ENCODE measurements at regions not wholly inside any gene's neighbourhood (a gene's known extent, or its start where the extent isn't known, plus 50 kb on each side); places are given as distances from the start of the nearest gene placed in this dataset.
"Not testable (repeated sequence)": the region's sequence is repeated elsewhere in the genome, so short reads cannot be mapped to it uniquely, and the experiment has no call there.

DNA sequence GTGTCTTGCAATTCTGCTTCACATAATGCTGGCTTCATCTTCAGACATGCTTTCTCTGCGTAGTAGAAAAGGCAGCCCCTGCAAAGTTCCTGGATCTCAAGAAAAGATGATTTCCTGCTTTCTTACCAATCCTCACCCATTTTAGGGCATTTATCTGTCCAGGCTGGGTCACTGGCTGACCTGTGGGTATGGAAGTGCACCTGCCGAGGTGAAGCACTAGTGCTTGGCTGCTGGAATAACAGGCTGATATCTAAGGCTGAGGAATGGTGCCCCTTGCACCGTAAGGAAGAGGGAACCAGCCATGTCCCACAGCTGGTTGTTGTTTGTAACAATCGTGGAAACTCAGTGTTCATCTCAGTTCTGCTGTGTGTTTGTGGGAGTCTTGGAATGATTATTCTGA, 138.0 kb upstream of the KLF6 start:
- no TSS peak for BruUV-seq (replicated peaks)
- TF ChIP-seq, protein P1, sequence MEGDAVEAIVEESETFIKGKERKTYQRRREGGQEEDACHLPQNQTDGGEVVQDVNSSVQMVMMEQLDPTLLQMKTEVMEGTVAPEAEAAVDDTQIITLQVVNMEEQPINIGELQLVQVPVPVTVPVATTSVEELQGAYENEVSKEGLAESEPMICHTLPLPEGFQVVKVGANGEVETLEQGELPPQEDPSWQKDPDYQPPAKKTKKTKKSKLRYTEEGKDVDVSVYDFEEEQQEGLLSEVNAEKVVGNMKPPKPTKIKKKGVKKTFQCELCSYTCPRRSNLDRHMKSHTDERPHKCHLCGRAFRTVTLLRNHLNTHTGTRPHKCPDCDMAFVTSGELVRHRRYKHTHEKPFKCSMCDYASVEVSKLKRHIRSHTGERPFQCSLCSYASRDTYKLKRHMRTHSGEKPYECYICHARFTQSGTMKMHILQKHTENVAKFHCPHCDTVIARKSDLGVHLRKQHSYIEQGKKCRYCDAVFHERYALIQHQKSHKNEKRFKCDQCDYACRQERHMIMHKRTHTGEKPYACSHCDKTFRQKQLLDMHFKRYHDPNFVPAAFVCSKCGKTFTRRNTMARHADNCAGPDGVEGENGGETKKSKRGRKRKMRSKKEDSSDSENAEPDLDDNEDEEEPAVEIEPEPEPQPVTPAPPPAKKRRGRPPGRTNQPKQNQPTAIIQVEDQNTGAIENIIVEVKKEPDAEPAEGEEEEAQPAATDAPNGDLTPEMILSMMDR (conservative IDR thresholded peaks at IDR 0.05) = no peak
- Histone ChIP-seq H2AFZ (no peak overlapping the region), H3K4me2 (no peak overlapping the region), H3K36me3 (ENCODE audit: low read depth) (no peaks in the 10 kb centered on the region), H3K27ac (no peak overlapping the region), H3K79me2 (ENCODE audit: low read depth) (no peaks in the 10 kb centered on the region), H4K20me1 (ENCODE audit: insufficient read depth) (no peaks in the 10 kb centered on the region), H3K9me2 (ENCODE audit: insufficient read depth) (no peaks in the 10 kb centered on the region), H3K4me1 (replicated peaks; ENCODE audit: insufficient read depth) (no peaks in the 10 kb centered on the region; the same call in 1 of the 2 replicates), H3K9me3 (ENCODE audit: insufficient read depth, low read depth) (peaks cover 4% of the 10 kb centered on the region; the same call in 1 of the 2 replicates), H3F3A (ENCODE audit: insufficient read depth, low read depth) (0 out of 2 replicates have a peak, but pooled peaks cover 6% of the 10 kb centered on the region), H3K27me3 (ENCODE audit: insufficient read depth, low read depth) (no peaks in the 10 kb centered on the region), H3K4me3 (no peak overlapping the region)
- DNase-seq = no peak
- ChIA-PET POLR2A (ENCODE audit: unreplicated experiment) (interaction anchor here (0.7 kb wide), 1 partner anchor 251 kb away, joined by 3 read pairs; no protein-coding TSS in a partner anchor), CTCF (no interaction called here)
- intact Hi-C loops (cut with micrococcal nuclease; ENCODE audit: unreplicated experiment) = no loop called here

DNA sequence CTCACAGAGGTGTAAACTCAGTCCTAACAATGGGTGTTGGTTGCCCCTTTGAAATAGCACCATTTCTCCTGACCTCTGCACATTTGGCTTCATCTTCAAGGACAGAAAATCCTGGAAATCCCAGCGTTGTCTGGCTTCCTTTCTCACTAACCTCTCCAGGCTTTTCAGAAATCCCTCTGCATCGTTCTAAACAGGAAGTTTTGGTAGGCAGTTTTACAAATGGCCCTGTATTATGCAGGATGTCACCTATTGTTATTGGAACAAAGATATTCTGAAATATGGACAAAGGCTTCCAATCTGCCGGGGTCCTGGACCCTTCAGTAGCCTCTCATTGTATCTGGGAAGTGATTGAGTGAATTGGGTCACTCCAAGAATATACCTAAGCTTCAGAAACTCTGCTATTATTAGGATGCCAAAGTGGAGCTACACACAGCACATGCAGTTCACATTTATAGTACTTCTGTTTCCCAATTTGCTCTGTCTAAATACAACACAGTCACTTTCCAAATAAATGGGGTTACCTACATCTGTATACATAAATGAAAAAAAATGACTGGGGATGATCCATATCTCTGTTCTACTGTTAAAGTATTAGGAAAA, 134.8 kb upstream of the KLF6 start:
- Histone ChIP-seq H3K27me3 (ENCODE audit: insufficient read depth, low read depth) (no peaks in the 10 kb centered on the region), H3K79me2 (ENCODE audit: low read depth) (no peaks in the 10 kb centered on the region), H2AFZ (no peak overlapping the region), H3K9me2 (ENCODE audit: insufficient read depth) (no peaks in the 10 kb centered on the region), H3K27ac (no peak overlapping the region), H3K4me3 (no peak overlapping the region), H3K4me2 (no peak overlapping the region), H3K9me3 (ENCODE audit: insufficient read depth, low read depth) (peaks cover 4% of the 10 kb centered on the region; the same call in 1 of the 2 replicates), H3F3A (ENCODE audit: insufficient read depth, low read depth) (0 out of 2 replicates have a peak, but pooled peaks cover 6% of the 10 kb centered on the region), H3K36me3 (ENCODE audit: low read depth) (no peaks in the 10 kb centered on the region), H4K20me1 (ENCODE audit: insufficient read depth) (no peaks in the 10 kb centered on the region), H3K4me1 (replicated peaks; ENCODE audit: insufficient read depth) (no peaks in the 10 kb centered on the region; the same call in 1 of the 2 replicates)
- DNase-seq = no peak
- POLR2A ChIA-PET (ENCODE audit: unreplicated experiment) = no interaction called here
- BruUV-seq (replicated peaks) = no TSS peak
- intact Hi-C loops (cut with micrococcal nuclease; ENCODE audit: unreplicated experiment) = no loop called here
- TF ChIP-seq EZH2 (IDR thresholded peaks at IDR 0.05; ENCODE audit: low read depth) = no peak
- TF ChIP-seq, protein P1 (conservative IDR thresholded peaks at IDR 0.05) = no peak
- CTCF ChIA-PET = no interaction called here

DNA sequence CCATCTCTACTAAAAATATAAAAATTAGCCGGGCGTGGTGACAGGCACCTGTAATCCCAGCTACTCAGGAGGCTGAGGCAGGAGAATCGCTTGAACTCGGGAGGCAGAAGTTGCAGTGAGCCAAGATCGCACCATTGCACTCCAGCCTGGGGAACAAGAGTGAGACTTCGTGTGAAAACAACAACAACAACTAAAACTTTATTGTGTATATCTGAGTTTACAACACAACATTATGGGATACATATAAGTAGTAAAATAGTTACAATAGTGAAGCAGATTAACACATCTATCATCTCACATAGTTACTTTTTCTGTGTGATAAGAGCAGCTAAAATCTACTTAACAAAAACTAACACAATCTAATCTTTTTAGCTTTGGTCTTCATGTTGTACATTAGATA, 132.4 kb upstream of the KLF6 start:
- not testable (repeated sequence) for BruUV-seq (replicated peaks)

DNA sequence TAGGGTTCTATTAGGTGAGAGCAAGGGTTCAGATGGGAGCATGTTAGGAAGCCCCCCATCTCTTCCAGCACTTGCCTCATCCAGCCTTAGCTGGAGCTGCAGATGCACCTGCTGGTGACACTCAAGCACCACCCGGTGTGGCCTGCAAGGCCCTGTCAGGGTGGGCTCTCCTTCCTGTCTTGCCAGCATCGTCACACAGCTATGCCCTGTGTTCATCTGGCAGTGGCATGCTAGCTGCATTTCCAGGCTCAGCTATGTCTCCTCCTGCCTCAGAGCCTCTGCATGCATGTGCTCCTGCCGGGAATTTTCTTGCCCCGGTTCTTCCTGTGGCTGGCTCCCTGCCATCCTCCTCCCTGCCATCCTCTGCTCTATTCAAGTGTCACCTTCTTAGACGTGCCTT, 129.7 kb upstream of the KLF6 start:
- H3K4me3 ChIP-seq = no peak overlapping the region
- H4K20me1 ChIP-seq (ENCODE audit: insufficient read depth) = no peaks in the 10 kb centered on the region

More for the DNA sequence above, 132.4 kb upstream of the KLF6 start:
- DNase-seq; H2AFZ ChIP-seq; H3K36me3 ChIP-seq (ENCODE audit: low read depth); H3K9me2 ChIP-seq (ENCODE audit: insufficient read depth); H3K4me3 ChIP-seq; H3K4me2 ChIP-seq; CTCF ChIA-PET; H3F3A ChIP-seq (ENCODE audit: insufficient read depth, low read depth); intact Hi-C loops (cut with micrococcal nuclease; ENCODE audit: unreplicated experiment); H3K9me3 ChIP-seq (ENCODE audit: insufficient read depth, low read depth); H3K27me3 ChIP-seq (ENCODE audit: insufficient read depth, low read depth); H3K79me2 ChIP-seq (ENCODE audit: low read depth); H3K4me1 ChIP-seq (replicated peaks; ENCODE audit: insufficient read depth); H4K20me1 ChIP-seq (ENCODE audit: insufficient read depth); POLR2A ChIA-PET (ENCODE audit: unreplicated experiment); H3K27ac ChIP-seq: not testable (repeated sequence)

More for the DNA sequence above, 129.7 kb upstream of the KLF6 start:
- Histone ChIP-seq H3K4me2 (no peak overlapping the region), H3K27me3 (ENCODE audit: insufficient read depth, low read depth) (no peaks in the 10 kb centered on the region), H3K79me2 (ENCODE audit: low read depth) (no peaks in the 10 kb centered on the region), H3K36me3 (ENCODE audit: low read depth) (no peaks in the 10 kb centered on the region), H3F3A (ENCODE audit: insufficient read depth, low read depth) (no peaks in the 10 kb centered on the region), H3K9me2 (ENCODE audit: insufficient read depth) (no peaks in the 10 kb centered on the region), H3K4me1 (replicated peaks; ENCODE audit: insufficient read depth) (no peaks in the 10 kb centered on the region), H3K27ac (no peak overlapping the region), H2AFZ (no peak overlapping the region), H3K9me3 (ENCODE audit: insufficient read depth, low read depth) (peaks cover 4% of the 10 kb centered on the region; the same call in 1 of the 2 replicates)
- BruUV-seq (replicated peaks) = no TSS peak
- ChIA-PET POLR2A (ENCODE audit: unreplicated experiment) (no interaction called here), CTCF (no interaction called here)
- TF ChIP-seq EZH2 (IDR thresholded peaks at IDR 0.05; ENCODE audit: low read depth) = no peak
- TF ChIP-seq, protein P1 (conservative IDR thresholded peaks at IDR 0.05) = no peak
- intact Hi-C loops (cut with micrococcal nuclease; ENCODE audit: unreplicated experiment) = no loop called here
- DNase-seq = no peak
